WTC11 (cell line): ENCODE measurements at regions not wholly inside any gene's neighbourhood (a gene's known extent, or its start where the extent isn't known, plus 50 kb on each side); places are given as distances from the start of the nearest gene placed in this dataset.

Experiments
- ATAC-seq: fragments of 200-7000 bp; cut with Tn5 transposase; 2 replicates; pipeline ENCODE4 v1.10.0; 2021; ENCODE audit warnings: mild to moderate bottlenecking, moderate library complexity
- CTCF ChIA-PET: fragments of 300-600 bp; sonication (Branson Sonifier 250); formaldehyde crosslinking; loops from one replicate; lab custom pipeline; 2021; ENCODE audit warnings: antibody characterized with exemption; lab: Charles Lee
- POLR2A ChIA-PET: fragments of 350-600 bp; sonication (Branson Sonifier 250); formaldehyde crosslinking; loops from one replicate; lab custom pipeline; 2021; ENCODE audit warnings: antibody characterized with exemption; lab: Charles Lee
- DNase-seq: peaks from one replicate; pipeline ENCODE4 v3.0.0; 2021; ENCODE audit warnings: low spot score
- H3K27ac Mint-ChIP-seq: 2 replicates; pipeline ENCODE4 v1.8.0; 2021; ENCODE audit warnings: mixed read lengths
- H3K27me3 Mint-ChIP-seq: 2 replicates; pipeline ENCODE4 v1.8.0; 2021; ENCODE audit warnings: low read depth, mild to moderate bottlenecking, moderate library complexity, mixed read lengths
- H3K36me3 Mint-ChIP-seq: 2 replicates; pipeline ENCODE4 v1.8.0; 2021; ENCODE audit warnings: mixed read lengths
- H3K4me1 Mint-ChIP-seq: 2 replicates; pipeline ENCODE4 v1.8.0; 2022; ENCODE audit warnings: mixed read lengths
- H3K4me3 Mint-ChIP-seq: 2 replicates; pipeline ENCODE4 v1.8.0; 2021; ENCODE audit warnings: mild to moderate bottlenecking, moderate library complexity, mixed read lengths
- H3K9me3 Mint-ChIP-seq: 2 replicates; pipeline ENCODE4 v1.8.0; 2021; ENCODE audit warnings: mixed read lengths
- CREB1 ChIP-seq: sonication (generic); formaldehyde crosslinking; IDR thresholded peaks from 2 replicates; pipeline ENCODE4 v1.8.0; 2023; ENCODE audit warnings: mild to moderate bottlenecking, missing genetic modification reagents
- ESRRA ChIP-seq: sonication (generic); formaldehyde crosslinking; IDR thresholded peaks from 2 replicates; pipeline ENCODE4 v1.8.1; 2022; ENCODE audit warnings: mild to moderate bottlenecking, missing genetic modification reagents, borderline replicate concordance
- ETV6 ChIP-seq: sonication (generic); formaldehyde crosslinking; IDR thresholded peaks from 2 replicates; pipeline ENCODE4 v1.8.1; 2022; ENCODE audit warnings: mild to moderate bottlenecking, missing genetic modification reagents
- FOXJ3 ChIP-seq: sonication (generic); formaldehyde crosslinking; IDR thresholded peaks from 2 replicates; pipeline ENCODE4 v1.9.0; 2021; ENCODE audit warnings: missing genetic modification reagents, mild to moderate bottlenecking, borderline replicate concordance
- FOXK1 ChIP-seq: sonication (generic); formaldehyde crosslinking; IDR thresholded peaks from 2 replicates; pipeline ENCODE4 v1.8.0; 2022; ENCODE audit warnings: mild to moderate bottlenecking, moderate library complexity, missing genetic modification reagents
- HMGA2 ChIP-seq: fragments of 250-450 bp; sonication (Bioruptor Pico); IDR thresholded peaks from 2 replicates; pipeline ENCODE4 v1.4.0; 2021; ENCODE audit warnings: mild to moderate bottlenecking, moderate library complexity
- MYBL2 ChIP-seq: sonication (generic); formaldehyde crosslinking; IDR thresholded peaks from 2 replicates; pipeline ENCODE4 v1.8.1; 2023; ENCODE audit warnings: mild to moderate bottlenecking, moderate library complexity, missing genetic modification reagents
- NFATC4 ChIP-seq: fragments of 250-450 bp; sonication (Bioruptor Pico); IDR thresholded peaks from 2 replicates; pipeline ENCODE4 v1.9.0; 2021; ENCODE audit warnings: mild to moderate bottlenecking
- NR2C2 ChIP-seq: sonication (generic); formaldehyde crosslinking; IDR thresholded peaks from 2 replicates; pipeline ENCODE4 v1.8.0; 2022; ENCODE audit warnings: mild to moderate bottlenecking, missing genetic modification reagents
- NR3C1 ChIP-seq: sonication (generic); formaldehyde crosslinking; conservative IDR thresholded peaks from 2 replicates; pipeline ENCODE4 v1.8.1; 2023; ENCODE audit warnings: low read depth, mild to moderate bottlenecking, missing genetic modification reagents
- OVOL2 ChIP-seq: fragments of 250-450 bp; sonication (Bioruptor Pico); IDR thresholded peaks from 2 replicates; pipeline ENCODE4 v1.9.0; 2021; ENCODE audit warnings: mild to moderate bottlenecking, borderline replicate concordance
- SMAD3 ChIP-seq: sonication (generic); formaldehyde crosslinking; IDR thresholded peaks from 2 replicates; pipeline ENCODE4 v1.8.0; 2022; ENCODE audit warnings: missing genetic modification reagents, mild to moderate bottlenecking, borderline replicate concordance
- STAT6 ChIP-seq: sonication (generic); formaldehyde crosslinking; conservative IDR thresholded peaks from 2 replicates; pipeline ENCODE4 v1.8.1; 2023; ENCODE audit warnings: mild to moderate bottlenecking, low read depth, missing genetic modification reagents, moderate library complexity
- TCF7 ChIP-seq: sonication (generic); formaldehyde crosslinking; IDR thresholded peaks from 2 replicates; pipeline ENCODE4 v1.8.0; 2022; ENCODE audit warnings: mild to moderate bottlenecking, low read depth, missing genetic modification reagents, moderate library complexity
- TP53 ChIP-seq: sonication (generic); formaldehyde crosslinking; IDR thresholded peaks from 2 replicates; pipeline ENCODE4 v1.8.1; 2023; ENCODE audit warnings: mild to moderate bottlenecking, missing genetic modification reagents
- ZNF138 ChIP-seq: sonication (generic); formaldehyde crosslinking; conservative IDR thresholded peaks from 2 replicates; pipeline ENCODE4 v1.8.1; 2022; ENCODE audit warnings: mild to moderate bottlenecking, moderate library complexity, missing genetic modification reagents
- TF ChIP-seq, protein P1 (sequence below): fragments of 200-600 bp; IDR thresholded peaks from 2 replicates; pipeline ENCODE4 v1.8.0; 2022; ENCODE audit warnings: antibody characterized with exemption
- TF ChIP-seq, protein P2 (sequence below): sonication (generic); formaldehyde crosslinking; IDR thresholded peaks from 2 replicates; pipeline ENCODE4 v1.8.0; 2022; ENCODE audit warnings: missing genetic modification reagents
- TF ChIP-seq, protein P3 (sequence below): sonication (generic); formaldehyde crosslinking; IDR thresholded peaks from 2 replicates; pipeline ENCODE4 v1.8.1; 2023; ENCODE audit warnings: mild to moderate bottlenecking, moderate library complexity, missing genetic modification reagents
- TF ChIP-seq, protein P4 (sequence below): sonication (generic); formaldehyde crosslinking; IDR thresholded peaks from 2 replicates; pipeline ENCODE4 v1.8.0; 2023; ENCODE audit warnings: missing genetic modification reagents

DNA sequence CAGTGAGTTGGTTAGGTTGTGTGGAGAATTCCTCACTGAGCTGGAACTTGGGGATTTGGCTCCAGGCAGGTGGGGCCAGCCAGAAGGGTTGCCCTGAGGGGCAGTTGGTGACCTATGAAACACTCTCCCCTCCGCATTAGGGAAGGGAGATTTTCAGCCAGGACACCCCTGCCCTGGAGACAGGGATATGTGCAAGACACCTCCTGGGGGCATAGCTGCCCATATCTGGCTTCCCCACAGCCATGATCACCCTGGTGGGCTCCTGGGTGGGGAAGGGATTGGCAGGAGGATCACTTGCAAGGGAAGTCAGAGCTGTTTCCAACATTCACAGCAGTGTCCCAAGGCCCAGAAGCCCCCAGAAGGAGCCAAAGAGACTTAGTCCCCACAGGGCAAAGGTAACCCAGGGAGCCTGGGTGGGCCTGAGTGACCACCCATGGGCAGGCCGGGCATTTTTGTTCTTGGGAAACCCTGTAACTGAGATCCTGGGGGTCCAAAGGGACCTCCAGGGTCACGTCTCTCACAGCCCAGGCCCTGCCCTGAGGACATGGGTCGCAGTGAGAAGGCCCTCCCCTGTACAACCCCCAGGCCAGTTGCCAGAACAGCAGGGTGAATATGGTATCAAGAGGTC, 145.8 kb downstream of the MRPL14 start:
- H3K4me3 Mint-ChIP-seq = no peak overlapping the region
- ATAC-seq (no peak), DNase-seq (no peak)
- ChIA-PET CTCF (interaction anchor here (1.4 to 1.7 kb wide), 2 partner anchors 81 to 212 kb away, joined by 3 to 10 read pairs; partner anchors contain the start of gene VEGFA), POLR2A (interaction anchor here (0.6 kb wide), 1 partner anchor 15 kb away, joined by 3 read pairs; no protein-coding TSS in a partner anchor)
- H3K9me3 Mint-ChIP-seq = no peaks in the 10 kb centered on the region
- no peak overlapping the region for H3K27ac Mint-ChIP-seq
- H3K27me3 Mint-ChIP-seq = no peaks in the 10 kb centered on the region; the same call in 1 of the 2 replicates
- TF ChIP-seq CREB1 = no peak
- no peak for TF ChIP-seq NR2C2
- TF ChIP-seq, protein P1, sequence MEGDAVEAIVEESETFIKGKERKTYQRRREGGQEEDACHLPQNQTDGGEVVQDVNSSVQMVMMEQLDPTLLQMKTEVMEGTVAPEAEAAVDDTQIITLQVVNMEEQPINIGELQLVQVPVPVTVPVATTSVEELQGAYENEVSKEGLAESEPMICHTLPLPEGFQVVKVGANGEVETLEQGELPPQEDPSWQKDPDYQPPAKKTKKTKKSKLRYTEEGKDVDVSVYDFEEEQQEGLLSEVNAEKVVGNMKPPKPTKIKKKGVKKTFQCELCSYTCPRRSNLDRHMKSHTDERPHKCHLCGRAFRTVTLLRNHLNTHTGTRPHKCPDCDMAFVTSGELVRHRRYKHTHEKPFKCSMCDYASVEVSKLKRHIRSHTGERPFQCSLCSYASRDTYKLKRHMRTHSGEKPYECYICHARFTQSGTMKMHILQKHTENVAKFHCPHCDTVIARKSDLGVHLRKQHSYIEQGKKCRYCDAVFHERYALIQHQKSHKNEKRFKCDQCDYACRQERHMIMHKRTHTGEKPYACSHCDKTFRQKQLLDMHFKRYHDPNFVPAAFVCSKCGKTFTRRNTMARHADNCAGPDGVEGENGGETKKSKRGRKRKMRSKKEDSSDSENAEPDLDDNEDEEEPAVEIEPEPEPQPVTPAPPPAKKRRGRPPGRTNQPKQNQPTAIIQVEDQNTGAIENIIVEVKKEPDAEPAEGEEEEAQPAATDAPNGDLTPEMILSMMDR = no peak
- TF ChIP-seq, protein P2, sequence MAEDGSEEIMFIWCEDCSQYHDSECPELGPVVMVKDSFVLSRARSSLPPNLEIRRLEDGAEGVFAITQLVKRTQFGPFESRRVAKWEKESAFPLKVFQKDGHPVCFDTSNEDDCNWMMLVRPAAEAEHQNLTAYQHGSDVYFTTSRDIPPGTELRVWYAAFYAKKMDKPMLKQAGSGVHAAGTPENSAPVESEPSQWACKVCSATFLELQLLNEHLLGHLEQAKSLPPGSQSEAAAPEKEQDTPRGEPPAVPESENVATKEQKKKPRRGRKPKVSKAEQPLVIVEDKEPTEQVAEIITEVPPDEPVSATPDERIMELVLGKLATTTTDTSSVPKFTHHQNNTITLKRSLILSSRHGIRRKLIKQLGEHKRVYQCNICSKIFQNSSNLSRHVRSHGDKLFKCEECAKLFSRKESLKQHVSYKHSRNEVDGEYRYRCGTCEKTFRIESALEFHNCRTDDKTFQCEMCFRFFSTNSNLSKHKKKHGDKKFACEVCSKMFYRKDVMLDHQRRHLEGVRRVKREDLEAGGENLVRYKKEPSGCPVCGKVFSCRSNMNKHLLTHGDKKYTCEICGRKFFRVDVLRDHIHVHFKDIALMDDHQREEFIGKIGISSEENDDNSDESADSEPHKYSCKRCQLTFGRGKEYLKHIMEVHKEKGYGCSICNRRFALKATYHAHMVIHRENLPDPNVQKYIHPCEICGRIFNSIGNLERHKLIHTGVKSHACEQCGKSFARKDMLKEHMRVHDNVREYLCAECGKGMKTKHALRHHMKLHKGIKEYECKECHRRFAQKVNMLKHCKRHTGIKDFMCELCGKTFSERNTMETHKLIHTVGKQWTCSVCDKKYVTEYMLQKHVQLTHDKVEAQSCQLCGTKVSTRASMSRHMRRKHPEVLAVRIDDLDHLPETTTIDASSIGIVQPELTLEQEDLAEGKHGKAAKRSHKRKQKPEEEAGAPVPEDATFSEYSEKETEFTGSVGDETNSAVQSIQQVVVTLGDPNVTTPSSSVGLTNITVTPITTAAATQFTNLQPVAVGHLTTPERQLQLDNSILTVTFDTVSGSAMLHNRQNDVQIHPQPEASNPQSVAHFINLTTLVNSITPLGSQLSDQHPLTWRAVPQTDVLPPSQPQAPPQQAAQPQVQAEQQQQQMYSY (CRISPR knock-in tag) = no peak
- no peak for TF ChIP-seq SMAD3 (CRISPR knock-in tag)
- no peak for TF ChIP-seq STAT6 (CRISPR knock-in tag)
- TF ChIP-seq ESRRA (CRISPR knock-in tag) = no peak
- no peak for TF ChIP-seq HMGA2 (CRISPR knock-in tag)
- no peak for TF ChIP-seq FOXK1
- TF ChIP-seq NFATC4 = no peak
- no peak for TF ChIP-seq FOXJ3 (CRISPR knock-in tag)
- TF ChIP-seq, protein P3, sequence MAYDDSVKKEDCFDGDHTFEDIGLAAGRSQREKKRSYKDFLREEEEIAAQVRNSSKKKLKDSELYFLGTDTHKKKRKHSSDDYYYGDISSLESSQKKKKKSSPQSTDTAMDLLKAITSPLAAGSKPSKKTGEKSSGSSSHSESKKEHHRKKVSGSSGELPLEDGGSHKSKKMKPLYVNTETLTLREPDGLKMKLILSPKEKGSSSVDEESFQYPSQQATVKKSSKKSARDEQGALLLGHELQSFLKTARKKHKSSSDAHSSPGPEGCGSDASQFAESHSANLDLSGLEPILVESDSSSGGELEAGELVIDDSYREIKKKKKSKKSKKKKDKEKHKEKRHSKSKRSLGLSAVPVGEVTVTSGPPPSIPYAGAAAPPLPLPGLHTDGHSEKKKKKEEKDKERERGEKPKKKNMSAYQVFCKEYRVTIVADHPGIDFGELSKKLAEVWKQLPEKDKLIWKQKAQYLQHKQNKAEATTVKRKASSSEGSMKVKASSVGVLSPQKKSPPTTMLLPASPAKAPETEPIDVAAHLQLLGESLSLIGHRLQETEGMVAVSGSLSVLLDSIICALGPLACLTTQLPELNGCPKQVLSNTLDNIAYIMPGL (CRISPR knock-in tag) = no peak
- H3K36me3 Mint-ChIP-seq = no peaks in the 10 kb centered on the region
- peaks cover 16% of the 10 kb centered on the region for H3K4me1 Mint-ChIP-seq

- peaks cover 10% of the 10 kb centered on the region for H3K9me3 Mint-ChIP-seq
- ATAC-seq = no peak
- peaks cover 5% of the 10 kb centered on the region for H3K27me3 Mint-ChIP-seq
- no peak overlapping the region for H3K27ac Mint-ChIP-seq
- DNase-seq = no peak
- peaks cover 13% of the 10 kb centered on the region for H3K4me1 Mint-ChIP-seq
- POLR2A ChIA-PET = no interaction called here
- CTCF ChIA-PET = interaction anchor here (0.8 to 2.5 kb wide), 3 partner anchors 26 to 99 kb away, joined by 3 to 10 read pairs (median 9); no protein-coding TSS in a partner anchor
- H3K4me3 Mint-ChIP-seq = no peak overlapping the region
- H3K36me3 Mint-ChIP-seq = no peaks in the 10 kb centered on the region
- TF ChIP-seq ZNF138 (CRISPR knock-in tag) (no peak), ETV6 (no peak), MYBL2 (CRISPR knock-in tag) (no peak), OVOL2 (CRISPR knock-in tag) (no peak), TCF7 (no peak), TP53 (no peak), NR3C1 (CRISPR knock-in tag) (no peak)
- TF ChIP-seq, protein P4, sequence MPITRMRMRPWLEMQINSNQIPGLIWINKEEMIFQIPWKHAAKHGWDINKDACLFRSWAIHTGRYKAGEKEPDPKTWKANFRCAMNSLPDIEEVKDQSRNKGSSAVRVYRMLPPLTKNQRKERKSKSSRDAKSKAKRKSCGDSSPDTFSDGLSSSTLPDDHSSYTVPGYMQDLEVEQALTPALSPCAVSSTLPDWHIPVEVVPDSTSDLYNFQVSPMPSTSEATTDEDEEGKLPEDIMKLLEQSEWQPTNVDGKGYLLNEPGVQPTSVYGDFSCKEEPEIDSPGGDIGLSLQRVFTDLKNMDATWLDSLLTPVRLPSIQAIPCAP = no peak
Measured at GRCh38 chr6:43980004-43980795, 147.1 kb downstream of the MRPL14 start.
